A549 (cell line): ENCODE measurements at regions not wholly inside any gene's neighbourhood (a gene's known extent, or its start where the extent isn't known, plus 50 kb on each side); places are given as distances from the start of the nearest gene placed in this dataset.

Experiments used
- ATAC-seq, 2 experiments: fragments of 200-7000 bp in 1 of 2; fragments of >200 bp in 1 of 2; cut with Nextera tagmentation in 1 of 2; cut with Tn5 transposase in 1 of 2; 3 replicates each; pipeline versions ENCODE4 v1.8.0 to v1.9.1; 2018 to 2020; ENCODE audit warnings: mild to moderate bottlenecking in 1 of 2, moderate library complexity in 1 of 2
- CTCF ChIA-PET: fragments of 300-600 bp; sonication (Branson Sonifier 250); formaldehyde crosslinking; extraction: SDS; loops from one replicate; lab custom pipeline; 2021; ENCODE audit warnings: antibody characterized with exemption, inconsistent platforms; lab: Yijun Ruan, JAX
- POLR2A ChIA-PET: fragments of 350-600 bp; formaldehyde crosslinking; extraction: SDS; loops from one replicate; lab custom pipeline; 2021; ENCODE audit warnings: antibody characterized with exemption, inconsistent platforms; lab: Yijun Ruan, JAX
- DNase-seq, 2 experiments: peaks; one replicate each; pipeline versions ENCODE4 v3.0.0 to v3.0.0-alpha.2; 2011 to 2016; ENCODE audit warnings: low read depth in 1 of 2, low spot score in 1 of 2
- FAIRE-seq: peaks from 2 replicates; lab custom pipeline; 2011; peaks lifted over from hg19 to GRCh38; lab: Jason Lieb, UNC
- H3K27ac ChIP-seq, 2 experiments: fragments of >200 bp; sonication (Bioruptor Twin); formaldehyde crosslinking; 3 replicates each; pipeline ENCODE4 v1.5.1; 2016 to 2017
- H3K4me1 ChIP-seq: fragments of >200 bp; sonication (Bioruptor Twin); formaldehyde crosslinking; 3 replicates; pipeline ENCODE4 v1.6.1; 2016
- H3K4me2 ChIP-seq: fragments of >200 bp; sonication (Bioruptor Twin); formaldehyde crosslinking; 3 replicates; pipeline ENCODE4 v1.6.1; 2016
- H3K4me3 ChIP-seq: fragments of >200 bp; sonication (Bioruptor Twin); formaldehyde crosslinking; 3 replicates; pipeline ENCODE4 v1.5.1; 2016
- H3K9me3 ChIP-seq: fragments of >200 bp; sonication (Bioruptor Twin); formaldehyde crosslinking; 3 replicates; pipeline ENCODE4 v1.6.1; 2016
- CEBPB ChIP-seq, 2 experiments: fragments of >200 bp in 1 of 2; sonication (Bioruptor Twin) in 1 of 2; formaldehyde crosslinking in 1 of 2; IDR thresholded peaks; 2 replicates each; pipeline ENCODE4 v1.6.1; 2012 to 2016
- CHD2 ChIP-seq: fragments of 150-350 bp; IDR thresholded peaks from 2 replicates; pipeline ENCODE4 v1.6.1; 2014; ENCODE audit warnings: low read length; ENCODE audit not compliant: partially characterized antibody
- EHF ChIP-seq: fragments of 250-450 bp; sonication (Bioruptor Pico); IDR thresholded peaks from 2 replicates; pipeline ENCODE4 v1.5.0; 2020; ENCODE audit warnings: mild to moderate bottlenecking
- EHMT2 ChIP-seq: fragments of 200-600 bp; sonication (generic); IDR thresholded peaks from 2 replicates; pipeline ENCODE4 v1.6.1; 2016; ENCODE audit warnings: antibody characterized with exemption, low read depth, mild to moderate bottlenecking, moderate library complexity
- EP300 ChIP-seq, 2 experiments: fragments of >200 bp; sonication (Bioruptor Twin); formaldehyde crosslinking; IDR thresholded peaks; 2 replicates in 1 of 2; 3 replicates in 1 of 2; pipeline ENCODE4 v1.6.1; 2016 to 2017
- FOSB ChIP-seq: fragments of 250-450 bp; sonication (Bioruptor Pico); IDR thresholded peaks from 2 replicates; pipeline ENCODE4 v1.5.0; 2020; ENCODE audit warnings: mild to moderate bottlenecking, moderate library complexity
- FOXS1 ChIP-seq: fragments of 250-450 bp; sonication (Bioruptor Pico); IDR thresholded peaks from 2 replicates; pipeline ENCODE4 v1.5.0; 2020; ENCODE audit warnings: mild to moderate bottlenecking, moderate library complexity
- HDAC2 ChIP-seq: fragments of 200-600 bp; sonication (generic); IDR thresholded peaks from 2 replicates; pipeline ENCODE4 v1.6.1; 2016
- HEYL ChIP-seq: fragments of 250-450 bp; sonication (Bioruptor Pico); IDR thresholded peaks from 2 replicates; pipeline ENCODE4 v1.8.0; 2021; ENCODE audit warnings: mild to moderate bottlenecking, moderate library complexity
- HOXA7 ChIP-seq: fragments of 250-450 bp; sonication (Bioruptor Pico); IDR thresholded peaks from 2 replicates; pipeline ENCODE4 v1.5.0; 2020; ENCODE audit warnings: mild to moderate bottlenecking, moderate library complexity
- HOXB13 ChIP-seq: fragments of 250-450 bp; sonication (Bioruptor Pico); IDR thresholded peaks from 2 replicates; pipeline ENCODE4 v1.5.0; 2020; ENCODE audit warnings: low read depth, mild to moderate bottlenecking, moderate library complexity
- HOXB5 ChIP-seq: fragments of 250-450 bp; sonication (Bioruptor Pico); IDR thresholded peaks from 2 replicates; pipeline ENCODE4 v1.5.0; 2020; ENCODE audit warnings: mild to moderate bottlenecking, moderate library complexity
- JUNB ChIP-seq: fragments of >200 bp; sonication (Bioruptor Twin); formaldehyde crosslinking; IDR thresholded peaks from 2 replicates; pipeline ENCODE4 v1.6.1; 2016
- MAFK ChIP-seq: fragments of 450-650 bp; IDR thresholded peaks from 2 replicates; pipeline ENCODE4 v1.6.1; 2014; ENCODE audit not compliant: partially characterized antibody
- MAZ ChIP-seq: fragments of 150-350 bp; IDR thresholded peaks from 2 replicates; pipeline ENCODE4 v1.6.1; 2014; ENCODE audit warnings: antibody characterized with exemption, low read depth, low read length, borderline replicate concordance
- MYC ChIP-seq: IDR thresholded peaks from 2 replicates; pipeline ENCODE4 v1.6.1; 2012; ENCODE audit warnings: mild to moderate bottlenecking, inconsistent platforms, low read length, improper control_type of control experiment, borderline replicate concordance
- NFE2L2 ChIP-seq: fragments of 150-350 bp; conservative IDR thresholded peaks from 2 replicates; pipeline ENCODE4 v1.6.1; 2014; ENCODE audit warnings: low read length
- PHF8 ChIP-seq: fragments of 200-600 bp; sonication (generic); IDR thresholded peaks from 2 replicates; pipeline ENCODE4 v1.6.1; 2016; ENCODE audit warnings: low read depth, mild to moderate bottlenecking, antibody characterized with exemption, moderate library complexity, borderline replicate concordance
- RAD21 ChIP-seq, 2 experiments: fragments of >200 bp in 1 of 2; sonication (Bioruptor Twin) in 1 of 2; formaldehyde crosslinking in 1 of 2; IDR thresholded peaks in 1 of 2; conservative IDR thresholded peaks in 1 of 2; 2 replicates in 1 of 2; 3 replicates in 1 of 2; pipeline ENCODE4 v1.6.1; 2012 to 2018; ENCODE audit warnings: inconsistent platforms in 1 of 2
- RARB ChIP-seq: fragments of 250-450 bp; sonication (Bioruptor Pico); IDR thresholded peaks from 2 replicates; pipeline ENCODE4 v1.8.0; 2021; ENCODE audit warnings: mild to moderate bottlenecking, moderate library complexity
- RFX5 ChIP-seq: fragments of 450-650 bp; IDR thresholded peaks from 2 replicates; pipeline ENCODE4 v1.7.1; 2014; ENCODE audit warnings: antibody characterized with exemption, mild to moderate bottlenecking, moderate library complexity
- RNF2 ChIP-seq: fragments of 200-600 bp; sonication (generic); IDR thresholded peaks from 2 replicates; pipeline ENCODE4 v1.6.1; 2016; ENCODE audit warnings: low read depth, mild to moderate bottlenecking, antibody characterized with exemption, moderate library complexity, borderline replicate concordance
- SMC3 ChIP-seq: fragments of >200 bp; sonication (Bioruptor Twin); formaldehyde crosslinking; IDR thresholded peaks from 3 replicates; pipeline ENCODE4 v1.6.1; 2018; ENCODE audit warnings: inconsistent platforms
- TFCP2L1 ChIP-seq: fragments of 250-450 bp; sonication (Bioruptor Pico); IDR thresholded peaks from 2 replicates; pipeline ENCODE4 v1.5.0; 2021; ENCODE audit warnings: mild to moderate bottlenecking
- TP53 ChIP-seq: fragments of 250-450 bp; sonication (Bioruptor Pico); IDR thresholded peaks from 2 replicates; pipeline ENCODE4 v1.5.0; 2021; ENCODE audit warnings: mild to moderate bottlenecking, moderate library complexity
- ZNF302 ChIP-seq: fragments of 250-450 bp; sonication (Bioruptor Pico); IDR thresholded peaks from 2 replicates; pipeline ENCODE4 v1.9.0; 2021; ENCODE audit warnings: inconsistent platforms, mild to moderate bottlenecking, moderate library complexity
- WGBS: methylation state at CpG from one replicate; pipeline ENCODE4 v1.1.6; 2017; ENCODE audit errors: missing lambda C conversion rate; 5-methylcytosine and 5-hydroxymethylcytosine counted together
- TF ChIP-seq, protein P1 (sequence below): fragments of 250-450 bp; sonication (Bioruptor Pico); IDR thresholded peaks from 2 replicates; pipeline ENCODE4 v1.5.0; 2021; ENCODE audit warnings: mild to moderate bottlenecking, moderate library complexity, borderline replicate concordance
- TF ChIP-seq, protein P2 (sequence below): IDR thresholded peaks from 2 replicates; pipeline ENCODE4 v1.6.1; 2012
- TF ChIP-seq, protein P3 (sequence below): fragments of >200 bp; sonication (Bioruptor Twin); formaldehyde crosslinking; IDR thresholded peaks from 3 replicates; pipeline ENCODE4 v1.6.1; 2016
- TF ChIP-seq, protein P4 (sequence below): fragments of 450-650 bp; IDR thresholded peaks from 2 replicates; pipeline ENCODE4 v1.6.1; 2014; ENCODE audit warnings: antibody characterized with exemption

DNA sequence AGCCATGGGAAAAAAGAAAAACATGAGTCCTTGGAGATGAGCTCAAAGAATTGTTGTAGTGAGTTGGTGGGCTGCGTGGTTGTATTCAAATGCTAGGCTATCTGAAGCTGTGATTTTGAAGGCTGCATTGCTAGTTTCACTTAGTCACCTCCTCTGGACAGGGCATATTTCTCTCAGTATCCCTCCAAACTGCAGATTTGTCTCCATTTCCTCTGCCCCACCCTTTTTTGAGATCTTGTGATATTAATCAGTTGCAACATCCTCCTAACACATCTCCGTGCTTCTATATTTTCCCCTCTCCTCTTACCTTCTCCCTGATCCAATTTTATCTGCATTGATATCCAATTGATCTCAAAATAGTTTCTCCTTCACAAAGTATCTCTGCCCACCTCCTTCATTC, 1048.0 kb upstream of the WWC1 start:
- DNase-seq (no peak), FAIRE-seq (no peak), ATAC-seq (no peak)
- Histone ChIP-seq H3K4me1 (no peaks in the 10 kb centered on the region), H3K4me3 (no peak overlapping the region), H3K27ac (no peak overlapping the region), H3K4me2 (no peak overlapping the region), H3K9me3 (no peaks in the 10 kb centered on the region)
- TF ChIP-seq HOXB5 (CRISPR knock-in tag) (no peak), MAFK (no peak), RNF2 (no peak), CHD2 (no peak), EP300 (IDR thresholded peaks at IDR 0.05) (no peak), TP53 (no peak), HEYL (CRISPR knock-in tag) (no peak), RARB (no peak), FOXS1 (no peak), HOXB13 (CRISPR knock-in tag) (no peak), CEBPB (IDR thresholded peaks at IDR 0.05) (no peak), JUNB (no peak)
- TF ChIP-seq, protein P1, sequence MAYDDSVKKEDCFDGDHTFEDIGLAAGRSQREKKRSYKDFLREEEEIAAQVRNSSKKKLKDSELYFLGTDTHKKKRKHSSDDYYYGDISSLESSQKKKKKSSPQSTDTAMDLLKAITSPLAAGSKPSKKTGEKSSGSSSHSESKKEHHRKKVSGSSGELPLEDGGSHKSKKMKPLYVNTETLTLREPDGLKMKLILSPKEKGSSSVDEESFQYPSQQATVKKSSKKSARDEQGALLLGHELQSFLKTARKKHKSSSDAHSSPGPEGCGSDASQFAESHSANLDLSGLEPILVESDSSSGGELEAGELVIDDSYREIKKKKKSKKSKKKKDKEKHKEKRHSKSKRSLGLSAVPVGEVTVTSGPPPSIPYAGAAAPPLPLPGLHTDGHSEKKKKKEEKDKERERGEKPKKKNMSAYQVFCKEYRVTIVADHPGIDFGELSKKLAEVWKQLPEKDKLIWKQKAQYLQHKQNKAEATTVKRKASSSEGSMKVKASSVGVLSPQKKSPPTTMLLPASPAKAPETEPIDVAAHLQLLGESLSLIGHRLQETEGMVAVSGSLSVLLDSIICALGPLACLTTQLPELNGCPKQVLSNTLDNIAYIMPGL (CRISPR knock-in tag): no peak
- TF ChIP-seq, protein P2, sequence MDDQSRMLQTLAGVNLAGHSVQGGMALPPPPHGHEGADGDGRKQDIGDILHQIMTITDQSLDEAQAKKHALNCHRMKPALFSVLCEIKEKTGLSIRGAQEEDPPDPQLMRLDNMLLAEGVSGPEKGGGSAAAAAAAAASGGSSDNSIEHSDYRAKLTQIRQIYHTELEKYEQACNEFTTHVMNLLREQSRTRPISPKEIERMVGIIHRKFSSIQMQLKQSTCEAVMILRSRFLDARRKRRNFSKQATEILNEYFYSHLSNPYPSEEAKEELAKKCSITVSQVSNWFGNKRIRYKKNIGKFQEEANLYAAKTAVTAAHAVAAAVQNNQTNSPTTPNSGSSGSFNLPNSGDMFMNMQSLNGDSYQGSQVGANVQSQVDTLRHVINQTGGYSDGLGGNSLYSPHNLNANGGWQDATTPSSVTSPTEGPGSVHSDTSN: no peak
- TF ChIP-seq, protein P3, sequence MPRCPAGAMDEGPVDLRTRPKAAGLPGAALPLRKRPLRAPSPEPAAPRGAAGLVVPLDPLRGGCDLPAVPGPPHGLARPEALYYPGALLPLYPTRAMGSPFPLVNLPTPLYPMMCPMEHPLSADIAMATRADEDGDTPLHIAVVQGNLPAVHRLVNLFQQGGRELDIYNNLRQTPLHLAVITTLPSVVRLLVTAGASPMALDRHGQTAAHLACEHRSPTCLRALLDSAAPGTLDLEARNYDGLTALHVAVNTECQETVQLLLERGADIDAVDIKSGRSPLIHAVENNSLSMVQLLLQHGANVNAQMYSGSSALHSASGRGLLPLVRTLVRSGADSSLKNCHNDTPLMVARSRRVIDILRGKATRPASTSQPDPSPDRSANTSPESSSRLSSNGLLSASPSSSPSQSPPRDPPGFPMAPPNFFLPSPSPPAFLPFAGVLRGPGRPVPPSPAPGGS: no peak
- ChIA-PET CTCF (interaction anchor here (0.6 kb wide), 2 partner anchors 25 to 537 kb away, joined by 3 read pairs; no protein-coding TSS in a partner anchor), POLR2A (no interaction called here)
- WGBS: 16% methylated on average over 2 of the region's 2 CpGs

DNA sequence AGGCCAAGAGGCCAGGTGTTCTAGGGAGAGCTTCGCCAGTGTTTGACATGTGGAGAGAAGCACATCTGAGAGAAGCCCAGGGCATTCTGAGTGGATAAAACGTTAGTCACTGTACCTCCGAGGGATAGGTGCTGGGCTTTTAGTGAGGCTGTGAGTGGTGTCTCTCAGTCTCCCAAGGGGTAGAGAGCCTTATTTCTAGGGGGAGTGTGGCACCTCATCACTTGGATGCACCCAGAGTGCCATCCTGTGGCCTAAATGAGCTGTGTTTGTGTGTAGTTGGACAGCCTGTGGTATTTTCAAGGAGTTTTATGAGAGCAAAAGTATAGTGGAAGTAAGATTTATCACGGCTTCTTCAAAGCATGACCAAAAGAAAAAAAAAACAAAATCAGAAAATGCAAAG, 1046.9 kb upstream of the WWC1 start:
- Histone ChIP-seq H3K4me3 (no peak overlapping the region), H3K4me2 (no peak overlapping the region), H3K4me1 (no peaks in the 10 kb centered on the region), H3K9me3 (no peaks in the 10 kb centered on the region), H3K27ac (no peak overlapping the region)
- no peak for DNase-seq
- no peak for FAIRE-seq
- POLR2A ChIA-PET: no interaction called here
- WGBS: 15% methylated on average over 4 of the region's 4 CpGs
- CTCF ChIA-PET: interaction anchor here (1.3 to 1.9 kb wide), 3 partner anchors 8 to 1615 kb away, joined by 5 to 8 read pairs (median 5); no protein-coding TSS in a partner anchor
- ATAC-seq: peak in 1 of 2 experiments; percentile 51; a peak in 2 of 6 replicates
- peak; percentile 32 to 35; a peak in 1 of 5 replicates for TF ChIP-seq RAD21 (conservative IDR thresholded peaks at IDR 0.05 in 1 of 2, IDR thresholded peaks at IDR 0.05 in 1 of 2)
- TF ChIP-seq ZNF302 (CRISPR knock-in tag): no peak
- TF ChIP-seq EHMT2: no peak
- no peak for TF ChIP-seq HDAC2

DNA sequence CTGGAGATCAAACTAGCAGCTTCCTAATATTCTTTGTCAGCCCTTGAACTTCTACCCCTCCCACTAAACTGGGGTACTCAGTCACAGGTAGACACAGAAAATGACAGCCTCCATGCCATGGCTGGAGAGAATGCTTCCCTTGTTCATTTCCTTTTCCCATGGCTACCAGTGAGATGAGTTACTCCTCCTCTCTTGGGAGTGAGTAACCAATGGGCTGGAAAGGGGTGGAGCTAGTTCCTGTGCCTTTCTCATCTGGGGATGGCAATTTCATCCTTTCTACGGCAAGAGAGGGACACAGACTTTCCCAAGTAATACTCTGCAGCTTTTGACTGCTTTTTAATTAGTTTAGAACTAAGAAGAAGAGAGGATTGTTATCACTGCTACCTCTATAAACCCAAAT, 1045.6 kb upstream of the WWC1 start:
- FAIRE-seq: no peak
- Histone ChIP-seq H3K4me3 (no peak overlapping the region), H3K27ac (no peak overlapping the region)
- POLR2A ChIA-PET: no interaction called here
- TF ChIP-seq FOSB: no peak
- TF ChIP-seq HOXA7 (CRISPR knock-in tag): no peak
- TF ChIP-seq MYC: no peak
- TF ChIP-seq MAZ: no peak
- no peak for TF ChIP-seq SMC3
- no peak for TF ChIP-seq HEYL (CRISPR knock-in tag)
- no peak for TF ChIP-seq PHF8
- no peak for TF ChIP-seq MAFK
- no peak for TF ChIP-seq EHMT2
- TF ChIP-seq, protein P4, sequence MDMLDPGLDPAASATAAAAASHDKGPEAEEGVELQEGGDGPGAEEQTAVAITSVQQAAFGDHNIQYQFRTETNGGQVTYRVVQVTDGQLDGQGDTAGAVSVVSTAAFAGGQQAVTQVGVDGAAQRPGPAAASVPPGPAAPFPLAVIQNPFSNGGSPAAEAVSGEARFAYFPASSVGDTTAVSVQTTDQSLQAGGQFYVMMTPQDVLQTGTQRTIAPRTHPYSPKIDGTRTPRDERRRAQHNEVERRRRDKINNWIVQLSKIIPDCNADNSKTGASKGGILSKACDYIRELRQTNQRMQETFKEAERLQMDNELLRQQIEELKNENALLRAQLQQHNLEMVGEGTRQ: no peak
- no peak for TF ChIP-seq RFX5
- TF ChIP-seq TFCP2L1 (CRISPR knock-in tag): no peak
- no peak for TF ChIP-seq RAD21 (conservative IDR thresholded peaks at IDR 0.05 in 1 of 2, IDR thresholded peaks at IDR 0.05 in 1 of 2)
- TF ChIP-seq EHF (CRISPR knock-in tag): no peak
- no peak for TF ChIP-seq RNF2
- TF ChIP-seq HOXB13 (CRISPR knock-in tag): no peak
- TF ChIP-seq CEBPB (IDR thresholded peaks at IDR 0.05): no peak
- no peak for TF ChIP-seq HDAC2
- no peak for TF ChIP-seq TP53
- no peak for TF ChIP-seq NFE2L2
- TF ChIP-seq, all 56 proteins: peak for 0
- WGBS: 29% methylated on average over 1 of the region's 1 CpG
- no peak overlapping the region for H3K4me2 ChIP-seq
- H3K4me1 ChIP-seq: no peaks in the 10 kb centered on the region
- CTCF ChIA-PET: interaction anchor here (1.6 to 1.9 kb wide), 2 partner anchors 8 to 10 kb away, joined by 5 read pairs; no protein-coding TSS in a partner anchor
- no peaks in the 10 kb centered on the region for H3K9me3 ChIP-seq
- ATAC-seq (peak in 1 of 2 experiments; percentile 46; a peak in 1 of 6 replicates), DNase-seq (no peak)
